ENCODE measurements at regions not wholly inside any gene's neighbourhood (a gene's known extent, or its start where the extent isn't known, plus 50 kb on each side); places are given as distances from the start of the nearest gene placed in this dataset.

DNA sequence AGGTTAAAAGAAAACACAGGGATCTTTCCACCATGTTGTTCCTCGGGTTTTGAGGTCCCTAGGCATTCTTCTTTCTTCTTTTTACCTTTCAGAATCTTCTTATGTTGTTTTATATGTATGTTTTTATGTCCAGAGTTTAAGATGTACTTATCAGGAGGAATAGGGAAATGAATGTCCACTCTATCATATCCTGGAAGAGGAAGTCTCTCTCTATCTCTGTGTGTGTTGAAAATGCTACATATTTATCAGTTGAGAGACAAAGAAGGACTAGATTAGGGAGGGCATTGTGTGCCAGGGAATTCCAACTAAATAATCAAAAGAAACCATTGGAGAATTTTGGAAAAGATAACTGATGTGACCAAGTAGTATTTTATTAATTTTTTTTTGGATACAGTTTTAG, 200.5 kb upstream of the POT1 start:
- H3K36me3 Mint-ChIP-seq (ENCODE audit: insufficient read depth), result no peaks in the 10 kb centered on the region
- no peak for DNase-seq (ENCODE audit: low spot score, unreplicated experiment)
- H3K4me1 Mint-ChIP-seq (ENCODE audit: low read depth), result peaks cover 17% of the 10 kb centered on the region
- H3K27ac Mint-ChIP-seq, result no peak overlapping the region
- TF ChIP-seq, protein P1, sequence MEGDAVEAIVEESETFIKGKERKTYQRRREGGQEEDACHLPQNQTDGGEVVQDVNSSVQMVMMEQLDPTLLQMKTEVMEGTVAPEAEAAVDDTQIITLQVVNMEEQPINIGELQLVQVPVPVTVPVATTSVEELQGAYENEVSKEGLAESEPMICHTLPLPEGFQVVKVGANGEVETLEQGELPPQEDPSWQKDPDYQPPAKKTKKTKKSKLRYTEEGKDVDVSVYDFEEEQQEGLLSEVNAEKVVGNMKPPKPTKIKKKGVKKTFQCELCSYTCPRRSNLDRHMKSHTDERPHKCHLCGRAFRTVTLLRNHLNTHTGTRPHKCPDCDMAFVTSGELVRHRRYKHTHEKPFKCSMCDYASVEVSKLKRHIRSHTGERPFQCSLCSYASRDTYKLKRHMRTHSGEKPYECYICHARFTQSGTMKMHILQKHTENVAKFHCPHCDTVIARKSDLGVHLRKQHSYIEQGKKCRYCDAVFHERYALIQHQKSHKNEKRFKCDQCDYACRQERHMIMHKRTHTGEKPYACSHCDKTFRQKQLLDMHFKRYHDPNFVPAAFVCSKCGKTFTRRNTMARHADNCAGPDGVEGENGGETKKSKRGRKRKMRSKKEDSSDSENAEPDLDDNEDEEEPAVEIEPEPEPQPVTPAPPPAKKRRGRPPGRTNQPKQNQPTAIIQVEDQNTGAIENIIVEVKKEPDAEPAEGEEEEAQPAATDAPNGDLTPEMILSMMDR (IDR thresholded peaks at IDR 0.05; ENCODE audit: unreplicated experiment), result no peak
- no peak overlapping the region for H3K4me3 Mint-ChIP-seq (ENCODE audit: low read depth)
- no peaks in the 10 kb centered on the region for H3K27me3 Mint-ChIP-seq
- peaks cover under 1% of the 10 kb centered on the region for H3K9me3 Mint-ChIP-seq (ENCODE audit: low read depth)

DNA sequence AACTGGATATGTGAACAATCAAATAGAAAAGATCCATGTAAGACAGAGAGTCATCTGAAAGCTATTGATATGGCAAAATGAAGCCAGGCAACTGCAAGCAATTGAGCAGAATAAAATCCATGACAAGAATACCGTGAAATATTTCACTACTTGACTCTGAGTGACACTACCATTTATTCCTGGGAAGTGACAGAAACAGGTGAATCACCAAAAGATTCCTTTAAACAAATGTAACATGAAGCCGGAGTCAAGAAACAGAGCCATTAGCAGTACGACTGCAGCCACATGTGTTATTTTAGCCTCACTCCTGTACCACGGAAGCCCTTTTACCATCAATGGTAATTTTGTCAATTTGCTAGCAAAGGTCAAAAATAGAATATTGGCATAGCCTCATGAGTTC, 197.7 kb upstream of the POT1 start:
- TF ChIP-seq, protein P1 (IDR thresholded peaks at IDR 0.05; ENCODE audit: unreplicated experiment), result no peak

DNA sequence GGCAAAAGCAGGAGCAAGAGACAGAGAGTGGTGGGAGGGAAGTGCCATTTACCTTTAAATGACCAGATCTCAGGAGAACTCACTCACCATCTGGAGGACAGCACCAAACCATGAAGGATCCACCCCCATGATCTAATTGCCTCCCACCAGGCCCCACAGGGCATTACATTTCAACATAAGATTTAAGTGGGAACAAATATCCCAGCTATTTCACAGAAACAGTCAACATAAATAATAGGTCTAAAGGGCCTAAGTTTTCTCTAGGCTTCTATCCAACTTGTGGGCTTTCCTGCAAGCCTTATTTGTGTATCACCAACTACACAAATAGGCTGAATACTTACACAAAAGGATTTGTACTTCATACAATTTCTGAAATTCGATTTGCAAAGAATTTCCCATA, 196.8 kb upstream of the POT1 start:
- no peak overlapping the region for H3K4me3 Mint-ChIP-seq (ENCODE audit: low read depth)
- no peak overlapping the region for H3K27ac Mint-ChIP-seq
- peaks cover 11% of the 10 kb centered on the region for H3K9me3 Mint-ChIP-seq (ENCODE audit: low read depth)

More for the DNA sequence above, 197.7 kb upstream of the POT1 start:
- Mint-ChIP-seq H3K36me3 (ENCODE audit: insufficient read depth) (peaks cover 3% of the 10 kb centered on the region), H3K9me3 (ENCODE audit: low read depth) (peaks cover 11% of the 10 kb centered on the region), H3K27ac (no peak overlapping the region), H3K4me1 (ENCODE audit: low read depth) (peaks cover 20% of the 10 kb centered on the region), H3K27me3 (no peaks in the 10 kb centered on the region), H3K4me3 (ENCODE audit: low read depth) (no peak overlapping the region)
- DNase-seq (ENCODE audit: low spot score, unreplicated experiment), result no peak

DNA sequence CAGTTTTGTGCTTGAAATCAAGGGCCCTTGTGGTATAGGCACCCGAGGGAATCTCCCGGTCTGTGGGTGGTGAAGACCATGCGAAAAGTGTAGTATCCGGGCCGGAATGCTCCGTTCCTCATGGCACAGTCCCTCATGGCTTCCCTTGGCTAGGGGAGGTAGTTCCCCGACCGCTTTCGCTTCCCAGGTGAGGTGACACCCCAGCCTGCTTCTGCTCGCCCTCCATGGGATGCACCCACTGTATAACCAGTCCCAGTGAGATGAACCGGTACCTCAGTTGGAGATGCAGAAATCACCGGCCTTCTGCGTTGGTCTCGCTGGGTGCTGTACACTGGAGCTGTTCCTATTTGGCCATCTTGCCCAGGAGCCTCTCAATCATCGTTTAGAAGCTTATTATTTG, 195.7 kb upstream of the POT1 start:
- peaks cover 3% of the 10 kb centered on the region for H3K36me3 Mint-ChIP-seq (ENCODE audit: insufficient read depth)
- H3K4me1 Mint-ChIP-seq (ENCODE audit: low read depth), result peaks cover 20% of the 10 kb centered on the region

More for the DNA sequence above, 196.8 kb upstream of the POT1 start:
- DNase-seq (ENCODE audit: low spot score, unreplicated experiment), result no peak
- Mint-ChIP-seq H3K36me3 (ENCODE audit: insufficient read depth) (peaks cover 3% of the 10 kb centered on the region), H3K27me3 (no peaks in the 10 kb centered on the region), H3K4me1 (ENCODE audit: low read depth) (peaks cover 20% of the 10 kb centered on the region)
- TF ChIP-seq, protein P1 (IDR thresholded peaks at IDR 0.05; ENCODE audit: unreplicated experiment), result no peak

DNA sequence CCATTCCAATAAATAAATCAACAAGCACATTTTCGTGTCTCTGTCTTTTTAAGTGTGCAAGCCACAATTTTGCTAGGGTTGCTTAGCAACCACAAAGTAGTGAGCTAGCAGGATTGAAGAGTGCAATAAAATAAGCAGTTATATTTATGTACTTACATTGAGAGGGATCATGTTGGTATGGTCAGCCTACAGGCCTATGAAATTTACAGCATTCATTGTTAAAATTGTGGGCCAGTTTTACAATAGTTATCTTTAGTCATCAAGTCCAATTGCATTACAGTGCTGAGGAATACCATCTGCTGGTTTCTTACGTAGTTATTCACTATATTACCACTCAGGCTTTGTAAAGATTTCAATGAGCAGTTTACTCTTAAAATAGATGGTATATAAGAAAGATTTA, 192.5 kb upstream of the POT1 start:
- no peak overlapping the region for H3K4me3 Mint-ChIP-seq (ENCODE audit: low read depth)
- H3K4me1 Mint-ChIP-seq (ENCODE audit: low read depth), result peaks cover 17% of the 10 kb centered on the region
- peaks cover 3% of the 10 kb centered on the region for H3K36me3 Mint-ChIP-seq (ENCODE audit: insufficient read depth)
- H3K9me3 Mint-ChIP-seq (ENCODE audit: low read depth), result peaks cover 11% of the 10 kb centered on the region
- TF ChIP-seq, protein P1 (IDR thresholded peaks at IDR 0.05; ENCODE audit: unreplicated experiment), result no peak
- DNase-seq (ENCODE audit: low spot score, unreplicated experiment), result no peak
- no peak overlapping the region for H3K27ac Mint-ChIP-seq
- H3K27me3 Mint-ChIP-seq, result no peaks in the 10 kb centered on the region

More for the DNA sequence above, 195.7 kb upstream of the POT1 start:
- no peak for DNase-seq (ENCODE audit: low spot score, unreplicated experiment)
- Mint-ChIP-seq H3K27me3 (no peaks in the 10 kb centered on the region), H3K9me3 (ENCODE audit: low read depth) (peaks cover 11% of the 10 kb centered on the region), H3K27ac (no peak overlapping the region), H3K4me3 (ENCODE audit: low read depth) (no peak overlapping the region)
- TF ChIP-seq, protein P1 (IDR thresholded peaks at IDR 0.05; ENCODE audit: unreplicated experiment), result no peak

Measured in progenitor cell of endocrine pancreas (in vitro differentiated cells).